Keratinocyte (primary cell): ENCODE measurements at regions not wholly inside any gene's neighbourhood (a gene's known extent, or its start where the extent isn't known, plus 50 kb on each side); places are given as distances from the start of the nearest gene placed in this dataset.

Source experiments
- DNase-seq: peaks from one replicate; pipeline ENCODE4 v3.0.0-alpha.2; 2011; ENCODE audit warnings: low read depth, missing footprints, low spot score
- FAIRE-seq: peaks from 2 replicates; lab custom pipeline; 2011; peaks lifted over from hg19 to GRCh38; lab: Jason Lieb, UNC
- H2AFZ ChIP-seq: 2 replicates; pipeline ENCODE4 v1.6.0; 2012; ENCODE audit warnings: low read length, control low read depth, inconsistent platforms; ENCODE audit not compliant: control insufficient read depth
- H3K27ac ChIP-seq: 2 replicates; pipeline ENCODE4 v1.5.1; 2011; ENCODE audit warnings: low read length; ENCODE audit not compliant: control insufficient read depth, insufficient read depth
- H3K27me3 ChIP-seq: 3 replicates; pipeline ENCODE4 v1.6.0; 2011; ENCODE audit warnings: low read length; ENCODE audit not compliant: control insufficient read depth, insufficient read depth; ENCODE audit errors: extremely low read depth
- H3K36me3 ChIP-seq, 2 experiments: 2 replicates in 1 of 2; 3 replicates in 1 of 2; pipeline ENCODE4 v1.5.1; 2011; ENCODE audit warnings: low read length in 2 of 2, mild to moderate bottlenecking in 1 of 2; ENCODE audit not compliant: control insufficient read depth in 2 of 2, insufficient read depth in 2 of 2; ENCODE audit errors: extremely low read depth in 1 of 2
- H3K4me1 ChIP-seq: 3 replicates; pipeline ENCODE4 v1.5.1; 2011; ENCODE audit warnings: low read length; ENCODE audit not compliant: control insufficient read depth, insufficient read depth; ENCODE audit errors: extremely low read depth
- H3K4me2 ChIP-seq: 3 replicates; pipeline ENCODE4 v1.6.0; 2011; ENCODE audit warnings: low read depth, low read length; ENCODE audit not compliant: control insufficient read depth, insufficient read depth; ENCODE audit errors: extremely low read depth
- H3K4me3 ChIP-seq, 3 experiments: fragments of 200-600 bp in 1 of 3; sonication (generic) in 1 of 3; 2 replicates in 2 of 3; 3 replicates in 1 of 3; pipeline ENCODE4 v1.5.1; 2011 to 2016; ENCODE audit warnings: low read length in 3 of 3, mild to moderate bottlenecking in 3 of 3, control low read depth in 2 of 3, inconsistent platforms in 1 of 3, low read depth in 1 of 3, mixed read lengths in 1 of 3, mixed run types in 1 of 3, moderate library complexity in 1 of 3; ENCODE audit not compliant: control insufficient read depth in 2 of 3, insufficient read depth in 2 of 3; ENCODE audit errors: extremely low read depth in 1 of 3
- H3K79me2 ChIP-seq: 2 replicates; pipeline ENCODE4 v1.6.0; 2012; ENCODE audit warnings: low read length; ENCODE audit not compliant: control insufficient read depth, insufficient read depth
- H3K9ac ChIP-seq: 3 replicates; pipeline ENCODE4 v1.6.0; 2011; ENCODE audit warnings: low read length; ENCODE audit not compliant: control insufficient read depth, insufficient read depth; ENCODE audit errors: extremely low read depth
- H3K9me1 ChIP-seq: 3 replicates; pipeline ENCODE4 v1.6.0; 2011; ENCODE audit warnings: low read length; ENCODE audit not compliant: control insufficient read depth, insufficient read depth; ENCODE audit errors: extremely low read depth
- H3K9me3 ChIP-seq: 2 replicates; pipeline ENCODE4 v1.5.1; 2012; ENCODE audit warnings: low read depth, low read length; ENCODE audit not compliant: control insufficient read depth
- H4K20me1 ChIP-seq: 3 replicates; pipeline ENCODE4 v1.6.0; 2011; ENCODE audit warnings: low read length; ENCODE audit not compliant: control insufficient read depth, insufficient read depth; ENCODE audit errors: extremely low read depth
- EZH2 ChIP-seq: IDR thresholded peaks from one replicate; pipeline ENCODE4 v1.6.1; 2012; ENCODE audit warnings: inconsistent platforms, mild to moderate bottlenecking, low read length, moderate library complexity
- dilution Hi-C: fragments of 300-500 bp; cut with MboI; formaldehyde crosslinking; loops from one replicate; pipeline ENCODE4 v1.7.0; 2020; ENCODE audit warnings: low sequenced_read_pairs; ENCODE audit not compliant: extremely low pct_ligation_motif_present
- TF ChIP-seq, protein P1 (sequence below), 3 experiments: IDR thresholded peaks in 1 of 3; conservative IDR thresholded peaks in 1 of 3; optimal IDR thresholded peaks in 1 of 3; 2 replicates in 2 of 3; 3 replicates in 1 of 3; pipeline versions ENCODE3 to v1.5.1; 2011; ENCODE audit warnings: low read length in 3 of 3, mild to moderate bottlenecking in 3 of 3, moderate library complexity in 2 of 3, control low read depth in 1 of 3, inconsistent platforms in 1 of 3; ENCODE audit not compliant: insufficient read depth in 2 of 3; ENCODE audit errors: extremely low read depth in 1 of 3

- Histone ChIP-seq H3K79me2 (no peaks in the 10 kb centered on the region), H3K9me1 (no peaks in the 10 kb centered on the region), H3K36me3 (no peaks in the 10 kb centered on the region), H2AFZ (no peak overlapping the region), H3K27ac (no peak overlapping the region), H3K4me3 (no peak overlapping the region), H3K27me3 (no peaks in the 10 kb centered on the region), H3K4me2 (no peak overlapping the region), H3K9ac (no peak overlapping the region), H3K9me3 (no peaks in the 10 kb centered on the region), H3K4me1 (no peaks in the 10 kb centered on the region), H4K20me1 (no peaks in the 10 kb centered on the region)
- dilution Hi-C loops: no loop called here
- no peak for DNase-seq
- no peak for FAIRE-seq
- TF ChIP-seq EZH2: no peak
- TF ChIP-seq, protein P1, sequence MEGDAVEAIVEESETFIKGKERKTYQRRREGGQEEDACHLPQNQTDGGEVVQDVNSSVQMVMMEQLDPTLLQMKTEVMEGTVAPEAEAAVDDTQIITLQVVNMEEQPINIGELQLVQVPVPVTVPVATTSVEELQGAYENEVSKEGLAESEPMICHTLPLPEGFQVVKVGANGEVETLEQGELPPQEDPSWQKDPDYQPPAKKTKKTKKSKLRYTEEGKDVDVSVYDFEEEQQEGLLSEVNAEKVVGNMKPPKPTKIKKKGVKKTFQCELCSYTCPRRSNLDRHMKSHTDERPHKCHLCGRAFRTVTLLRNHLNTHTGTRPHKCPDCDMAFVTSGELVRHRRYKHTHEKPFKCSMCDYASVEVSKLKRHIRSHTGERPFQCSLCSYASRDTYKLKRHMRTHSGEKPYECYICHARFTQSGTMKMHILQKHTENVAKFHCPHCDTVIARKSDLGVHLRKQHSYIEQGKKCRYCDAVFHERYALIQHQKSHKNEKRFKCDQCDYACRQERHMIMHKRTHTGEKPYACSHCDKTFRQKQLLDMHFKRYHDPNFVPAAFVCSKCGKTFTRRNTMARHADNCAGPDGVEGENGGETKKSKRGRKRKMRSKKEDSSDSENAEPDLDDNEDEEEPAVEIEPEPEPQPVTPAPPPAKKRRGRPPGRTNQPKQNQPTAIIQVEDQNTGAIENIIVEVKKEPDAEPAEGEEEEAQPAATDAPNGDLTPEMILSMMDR (optimal IDR thresholded peaks at IDR 0.05 in 1 of 3, IDR thresholded peaks at IDR 0.05 in 1 of 3, conservative IDR thresholded peaks at IDR 0.05 in 1 of 3; ENCODE audit: extremely low read depth in 1 of 3, insufficient read depth in 2 of 3, low read length in 3 of 3): no peak
Observed at GRCh38 chr2:122966461-122966860, 1058.6 kb upstream of the CNTNAP5 start.

GRCh38 chr2:122977580-122977979 is 1047.5 kb upstream of the CNTNAP5 start:
- H3K36me3 ChIP-seq: no peaks in the 10 kb centered on the region
- no peak for FAIRE-seq
- dilution Hi-C loops: no loop called here

More at GRCh38 chr2:122977580-122977979, 1047.5 kb upstream of the CNTNAP5 start:
- no peak overlapping the region for H3K4me2 ChIP-seq
- no peaks in the 10 kb centered on the region for H3K9me3 ChIP-seq
- H3K79me2 ChIP-seq: no peaks in the 10 kb centered on the region
- no peak overlapping the region for H3K4me3 ChIP-seq
- H4K20me1 ChIP-seq: no peaks in the 10 kb centered on the region
- H2AFZ ChIP-seq: no peak overlapping the region
- no peak overlapping the region for H3K9ac ChIP-seq
- no peaks in the 10 kb centered on the region for H3K9me1 ChIP-seq
- no peaks in the 10 kb centered on the region for H3K27me3 ChIP-seq
- H3K4me1 ChIP-seq: no peaks in the 10 kb centered on the region
- TF ChIP-seq, protein P1 (optimal IDR thresholded peaks at IDR 0.05 in 1 of 3, IDR thresholded peaks at IDR 0.05 in 1 of 3, conservative IDR thresholded peaks at IDR 0.05 in 1 of 3; ENCODE audit: extremely low read depth in 1 of 3, insufficient read depth in 2 of 3, low read length in 3 of 3): no peak
- no peak for TF ChIP-seq EZH2
- H3K27ac ChIP-seq: no peak overlapping the region
- no peak for DNase-seq
